Ishikawa (cell line): ENCODE measurements at regions not wholly inside any gene's neighbourhood (a gene's known extent, or its start where the extent isn't known, plus 50 kb on each side); places are given as distances from the start of the nearest gene placed in this dataset.

ENCODE experiments used
- CEBPB ChIP-seq: IDR thresholded peaks from 2 replicates; pipeline ENCODE4 v1.6.1; 2012
- CREB1 ChIP-seq: IDR thresholded peaks from 2 replicates; pipeline ENCODE4 v1.6.1; 2012; ENCODE audit warnings: low read depth
- EGR1 ChIP-seq: IDR thresholded peaks from 2 replicates; pipeline ENCODE4 v1.6.1; 2012
- EP300 ChIP-seq: IDR thresholded peaks from 2 replicates; pipeline ENCODE4 v1.6.1; 2012; ENCODE audit warnings: borderline replicate concordance
- FOXM1 ChIP-seq: IDR thresholded peaks from 2 replicates; pipeline ENCODE4 v1.6.1; 2012; ENCODE audit warnings: low read depth, borderline replicate concordance
- MAX ChIP-seq: IDR thresholded peaks from 2 replicates; pipeline ENCODE4 v1.6.1; 2012
- NFIC ChIP-seq: IDR thresholded peaks from 2 replicates; pipeline ENCODE4 v1.6.1; 2012
- RAD21 ChIP-seq: IDR thresholded peaks from 2 replicates; pipeline ENCODE4 v1.6.1; 2012; ENCODE audit warnings: low read depth
- REST ChIP-seq: IDR thresholded peaks from 2 replicates; pipeline ENCODE4 v1.6.1; 2012; ENCODE audit warnings: low read depth, mild to moderate bottlenecking
- TAF1 ChIP-seq: IDR thresholded peaks from 2 replicates; pipeline ENCODE4 v1.6.1; 2012; ENCODE audit warnings: low read depth, mild to moderate bottlenecking
- TCF12 ChIP-seq: IDR thresholded peaks from 2 replicates; pipeline ENCODE4 v1.6.1; 2012; ENCODE audit warnings: low read depth
- TEAD4 ChIP-seq: IDR thresholded peaks from 2 replicates; pipeline ENCODE4 v1.6.1; 2012
- USF1 ChIP-seq: IDR thresholded peaks from 2 replicates; pipeline ENCODE4 v1.6.1; 2012
- YY1 ChIP-seq: IDR thresholded peaks from 2 replicates; pipeline ENCODE4 v1.6.1; 2012; ENCODE audit warnings: low read depth
- ZBTB7A ChIP-seq: IDR thresholded peaks from 2 replicates; pipeline ENCODE4 v1.6.1; 2012; ENCODE audit warnings: low read depth

- no peak for TF ChIP-seq USF1
- no peak for TF ChIP-seq MAX
- no peak for TF ChIP-seq TEAD4
- no peak for TF ChIP-seq CEBPB
- TF ChIP-seq EGR1: no peak
- no peak for TF ChIP-seq YY1
- TF ChIP-seq TCF12: no peak
- TF ChIP-seq FOXM1: no peak
- TF ChIP-seq EP300: no peak
- no peak for TF ChIP-seq CREB1
- TF ChIP-seq TAF1: no peak
Observed at GRCh38 chr9:109901201-109901600, 121.2 kb downstream of the PALM2AKAP2 start.

GRCh38 chr9:109903515-109904138 is 123.6 kb downstream of the PALM2AKAP2 start:
- no peak for TF ChIP-seq CREB1
- no peak for TF ChIP-seq TAF1
- TF ChIP-seq TEAD4: no peak
- no peak for TF ChIP-seq FOXM1
- peak; percentile 23; the same call in 1 of the 2 replicates for TF ChIP-seq MAX
- no peak for TF ChIP-seq EP300
- peak; percentile 91 for TF ChIP-seq RAD21

- no peak for TF ChIP-seq YY1
- TF ChIP-seq EP300: no peak
- TF ChIP-seq FOXM1: no peak
- TF ChIP-seq CREB1: no peak
Observed at GRCh38 chr9:109904666-109905065, 124.7 kb downstream of the PALM2AKAP2 start.

DNA sequence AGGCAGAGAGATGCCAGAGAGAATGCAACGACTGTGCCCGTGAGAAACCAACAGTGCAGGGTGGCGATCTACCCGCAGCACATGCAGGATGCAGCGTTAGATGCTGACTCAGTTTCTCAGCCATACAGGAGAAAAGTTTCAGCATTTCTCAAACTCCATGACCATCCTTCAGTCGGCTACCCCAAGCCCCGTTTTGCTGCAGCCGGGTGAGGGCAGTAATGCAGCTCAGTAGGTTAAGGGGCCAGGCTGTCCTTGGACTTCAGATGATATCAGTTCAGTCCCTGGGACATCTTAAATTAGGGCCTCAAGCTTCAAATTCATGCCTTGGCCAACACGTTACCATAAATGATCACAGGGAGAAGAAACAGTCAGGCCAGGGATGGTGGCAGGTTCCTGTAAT is 125.5 kb downstream of the PALM2AKAP2 start:
- TF ChIP-seq CREB1 (no peak), USF1 (no peak), TCF12 (no peak), REST (no peak), YY1 (no peak), FOXM1 (no peak), NFIC (no peak), ZBTB7A (no peak), EGR1 (no peak), CEBPB (no peak), EP300 (no peak), TEAD4 (no peak), MAX (no peak), TAF1 (no peak), RAD21 (no peak)

DNA sequence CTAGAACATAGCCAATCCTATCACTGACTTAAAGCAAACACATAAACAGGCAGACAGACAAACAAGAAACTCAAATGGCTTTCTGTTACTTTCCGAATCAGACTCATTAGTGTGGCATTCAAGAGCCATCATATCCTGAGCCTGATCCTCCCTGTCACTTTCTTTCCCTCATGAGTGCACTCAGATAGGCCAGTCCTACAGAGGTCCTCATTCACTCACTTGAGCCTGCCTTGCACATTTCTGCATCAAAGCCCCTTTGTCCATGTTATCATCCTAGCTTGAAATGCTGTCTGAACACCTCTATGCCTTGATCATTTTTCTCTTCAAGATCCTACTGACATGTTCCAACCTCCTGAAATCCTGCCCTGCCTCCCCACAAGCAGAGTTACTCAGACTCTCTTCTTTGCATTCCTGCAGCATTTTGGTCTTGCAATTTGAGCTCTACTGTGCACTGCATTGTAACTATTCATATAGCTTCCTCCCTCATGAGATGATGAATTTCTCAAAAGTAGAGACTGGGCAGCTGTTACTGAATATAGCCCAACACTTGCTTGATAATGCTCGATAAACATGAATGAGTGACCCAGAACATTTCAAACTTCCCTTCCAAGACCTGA is 126.9 kb downstream of the PALM2AKAP2 start:
- TF ChIP-seq EGR1 (no peak), FOXM1 (no peak), ZBTB7A (no peak), USF1 (no peak), YY1 (no peak), CEBPB (no peak), EP300 (no peak), MAX (no peak), REST (no peak), CREB1 (no peak), TCF12 (no peak), TAF1 (no peak), RAD21 (no peak), NFIC (no peak), TEAD4 (no peak)
